ENCODE measurements at regions not wholly inside any gene's neighbourhood (a gene's known extent, or its start where the extent isn't known, plus 50 kb on each side); places are given as distances from the start of the nearest gene placed in this dataset.

GRCh38 chr18:51330739-51331138 is 133.3 kb upstream of the MEX3C start:
- no peak overlapping the region for H3K27ac ChIP-seq
- no peaks in the 10 kb centered on the region for H3K4me1 ChIP-seq
- TF ChIP-seq CTCF (IDR thresholded peaks at IDR 0.05): no peak
- DNase-seq (ENCODE audit: low spot score in 2 of 2): no peak
- H3K4me3 ChIP-seq: no peak overlapping the region
- H3K9me3 ChIP-seq: no peaks in the 10 kb centered on the region
- no peaks in the 10 kb centered on the region for H3K36me3 ChIP-seq
- no peaks in the 10 kb centered on the region for H3K27me3 ChIP-seq
- intact Hi-C loops (cut with DNase I): no loop called here

GRCh38 chr18:51337406-51337805 is 139.9 kb upstream of the MEX3C start:
- H3K4me1 ChIP-seq: no peaks in the 10 kb centered on the region
- DNase-seq (ENCODE audit: low spot score in 2 of 2): no peak
- no peak for TF ChIP-seq CTCF (IDR thresholded peaks at IDR 0.05)
- intact Hi-C loops (cut with DNase I): no loop called here
- H3K36me3 ChIP-seq: no peaks in the 10 kb centered on the region
- no peaks in the 10 kb centered on the region for H3K9me3 ChIP-seq
- H3K27me3 ChIP-seq: no peaks in the 10 kb centered on the region
- no peak overlapping the region for H3K4me3 ChIP-seq
- no peak overlapping the region for H3K27ac ChIP-seq

- no peaks in the 10 kb centered on the region for H3K27me3 ChIP-seq
- H3K36me3 ChIP-seq: no peaks in the 10 kb centered on the region
- H3K27ac ChIP-seq: no peak overlapping the region
- intact Hi-C loops (cut with DNase I): no loop called here
- DNase-seq (ENCODE audit: low spot score in 2 of 2): no peak
- no peak for TF ChIP-seq CTCF (IDR thresholded peaks at IDR 0.05)
- peaks cover 0 to 3% of the 10 kb centered on the region in 2 donors for H3K9me3 ChIP-seq
- H3K4me1 ChIP-seq: no peaks in the 10 kb centered on the region
- H3K4me3 ChIP-seq: no peak overlapping the region
Measured at GRCh38 chr18:51339856-51340255, 142.4 kb upstream of the MEX3C start.

GRCh38 chr18:51340332-51340731 is 142.9 kb upstream of the MEX3C start:
- TF ChIP-seq CTCF (IDR thresholded peaks at IDR 0.05): no peak
- Histone ChIP-seq H3K36me3 (no peaks in the 10 kb centered on the region), H3K4me1 (no peaks in the 10 kb centered on the region), H3K4me3 (no peak overlapping the region), H3K27me3 (no peaks in the 10 kb centered on the region), H3K27ac (no peak overlapping the region), H3K9me3 (peaks cover 0 to 3% of the 10 kb centered on the region in 2 donors)
- DNase-seq (ENCODE audit: low spot score in 2 of 2): no peak
- intact Hi-C loops (cut with DNase I): no loop called here

DNA sequence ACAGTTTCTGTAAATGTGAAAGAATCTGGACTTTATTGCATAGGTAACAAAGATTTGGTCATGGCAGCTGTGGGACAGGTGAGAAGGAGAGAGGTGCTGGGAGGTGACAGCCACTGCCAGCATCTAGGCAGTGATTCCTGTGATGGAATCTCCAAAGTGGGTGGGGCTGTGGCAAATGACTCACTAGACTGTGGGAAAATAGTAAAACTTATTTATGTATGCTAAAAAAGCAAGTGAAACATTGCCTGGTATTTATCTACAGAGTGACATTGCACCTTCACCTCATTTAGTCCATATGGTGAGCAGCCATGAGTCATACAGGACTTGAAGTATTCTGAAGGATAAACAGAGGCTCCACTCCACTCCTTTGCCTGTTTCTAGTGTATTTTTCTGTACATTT is 145.3 kb upstream of the MEX3C start:
- Histone ChIP-seq H3K36me3 (no peaks in the 10 kb centered on the region), H3K4me3 (no peak overlapping the region), H3K9me3 (peaks cover 0 to 3% of the 10 kb centered on the region in 2 donors), H3K27ac (no peak overlapping the region), H3K27me3 (no peaks in the 10 kb centered on the region), H3K4me1 (no peaks in the 10 kb centered on the region)
- TF ChIP-seq CTCF (IDR thresholded peaks at IDR 0.05): no peak
- no peak for DNase-seq (ENCODE audit: low spot score in 2 of 2)
- intact Hi-C loops (cut with DNase I): no loop called here

GRCh38 chr18:51345848-51346391 is 148.4 kb upstream of the MEX3C start:
- no peak overlapping the region for H3K27ac ChIP-seq

More at GRCh38 chr18:51345848-51346391, 148.4 kb upstream of the MEX3C start:
- TF ChIP-seq CTCF (IDR thresholded peaks at IDR 0.05): no peak
- no peaks in the 10 kb centered on the region for H3K27me3 ChIP-seq
- no peak for DNase-seq (ENCODE audit: low spot score in 2 of 2)
- H3K4me1 ChIP-seq: no peaks in the 10 kb centered on the region
- no peaks in the 10 kb centered on the region for H3K36me3 ChIP-seq
- H3K4me3 ChIP-seq: no peak overlapping the region
- peaks cover 0 to 3% of the 10 kb centered on the region in 2 donors for H3K9me3 ChIP-seq
- intact Hi-C loops (cut with DNase I): no loop called here

All from ascending aorta (tissue), 2 donors.